ENCODE measurements at regions not wholly inside any gene's neighbourhood (a gene's known extent, or its start where the extent isn't known, plus 50 kb on each side); places are given as distances from the start of the nearest gene placed in this dataset.

- TF ChIP-seq REST (IDR thresholded peaks at IDR 0.05; ENCODE audit: low read depth), result no peak
- no peak for TF ChIP-seq EP300 (IDR thresholded peaks at IDR 0.05; ENCODE audit: borderline replicate concordance)
- no peak for TF ChIP-seq TEAD4 (IDR thresholded peaks at IDR 0.05)
- no peak for TF ChIP-seq TAF1 (IDR thresholded peaks at IDR 0.05; ENCODE audit: low read depth)
- no peak for TF ChIP-seq USF1 (IDR thresholded peaks at IDR 0.05)
- TF ChIP-seq TCF12 (IDR thresholded peaks at IDR 0.05; ENCODE audit: low read depth), result no peak
- TF ChIP-seq ZBTB7A (IDR thresholded peaks at IDR 0.05; ENCODE audit: low read depth), result no peak
- no peak for TF ChIP-seq RAD21 (IDR thresholded peaks at IDR 0.05; ENCODE audit: low read depth)
- TF ChIP-seq MAX (IDR thresholded peaks at IDR 0.05), result no peak
- TF ChIP-seq CEBPB (IDR thresholded peaks at IDR 0.05), result no peak
These were observed 396.1 kb downstream of the ENC1 start for GRCh38 chr5:74244406-74244805.
